Nephron (organoid): ENCODE measurements at regions not wholly inside any gene's neighbourhood (a gene's known extent, or its start where the extent isn't known, plus 50 kb on each side); places are given as distances from the start of the nearest gene placed in this dataset.

Source experiments
- H3K27ac Mint-ChIP-seq, 3 experiments: 2 replicates each; pipeline ENCODE4 v1.8.0; 2020; ENCODE audit warnings: mixed read lengths in 3 of 3, mild to moderate bottlenecking in 2 of 3, moderate library complexity in 1 of 3
- H3K27me3 Mint-ChIP-seq: 2 replicates; pipeline ENCODE4 v1.8.0; 2021; ENCODE audit warnings: low read depth, mild to moderate bottlenecking, moderate library complexity, mixed read lengths
- H3K36me3 Mint-ChIP-seq: 2 replicates; pipeline ENCODE4 v1.8.0; 2020; ENCODE audit warnings: low read depth, mixed read lengths
- H3K4me1 Mint-ChIP-seq: 2 replicates; pipeline ENCODE4 v1.8.0; 2020; ENCODE audit warnings: mixed read lengths
- H3K4me3 Mint-ChIP-seq, 3 experiments: 2 replicates each; pipeline ENCODE4 v1.8.0; 2020; ENCODE audit warnings: mild to moderate bottlenecking in 3 of 3, mixed read lengths in 3 of 3, moderate library complexity in 2 of 3
- H3K9me3 Mint-ChIP-seq: 2 replicates; pipeline ENCODE4 v1.8.0; 2020; ENCODE audit warnings: mixed read lengths
- TF ChIP-seq, protein P1 (sequence below), 3 experiments: fragments of 200-600 bp; sonication (generic); IDR thresholded peaks; one replicate each; pipeline ENCODE4 v1.5.0; 2021; ENCODE audit warnings: antibody characterized with exemption in 3 of 3; ENCODE audit not compliant: unreplicated experiment in 3 of 3

DNA sequence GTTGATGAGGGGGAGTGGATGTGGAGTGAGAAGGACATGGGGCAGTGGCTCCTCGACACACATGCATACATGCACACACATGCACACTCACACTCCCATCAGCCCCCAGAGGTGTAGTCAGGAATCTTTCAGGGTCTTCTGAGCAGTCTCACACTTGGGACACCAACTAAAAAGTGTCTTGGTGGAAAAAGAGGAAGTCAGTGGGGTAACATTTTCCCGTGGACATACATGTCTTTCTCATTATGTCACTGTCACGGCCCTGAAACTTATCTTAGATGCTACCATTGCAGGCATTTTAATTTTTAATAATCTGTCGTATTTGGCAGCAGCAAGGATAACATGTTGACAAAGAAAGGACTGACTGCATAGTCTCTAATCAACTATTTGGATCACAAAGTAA, 261.1 kb downstream of the ADGRG6 start:
- no peaks in the 10 kb centered on the region for H3K9me3 Mint-ChIP-seq
- TF ChIP-seq, protein P1, sequence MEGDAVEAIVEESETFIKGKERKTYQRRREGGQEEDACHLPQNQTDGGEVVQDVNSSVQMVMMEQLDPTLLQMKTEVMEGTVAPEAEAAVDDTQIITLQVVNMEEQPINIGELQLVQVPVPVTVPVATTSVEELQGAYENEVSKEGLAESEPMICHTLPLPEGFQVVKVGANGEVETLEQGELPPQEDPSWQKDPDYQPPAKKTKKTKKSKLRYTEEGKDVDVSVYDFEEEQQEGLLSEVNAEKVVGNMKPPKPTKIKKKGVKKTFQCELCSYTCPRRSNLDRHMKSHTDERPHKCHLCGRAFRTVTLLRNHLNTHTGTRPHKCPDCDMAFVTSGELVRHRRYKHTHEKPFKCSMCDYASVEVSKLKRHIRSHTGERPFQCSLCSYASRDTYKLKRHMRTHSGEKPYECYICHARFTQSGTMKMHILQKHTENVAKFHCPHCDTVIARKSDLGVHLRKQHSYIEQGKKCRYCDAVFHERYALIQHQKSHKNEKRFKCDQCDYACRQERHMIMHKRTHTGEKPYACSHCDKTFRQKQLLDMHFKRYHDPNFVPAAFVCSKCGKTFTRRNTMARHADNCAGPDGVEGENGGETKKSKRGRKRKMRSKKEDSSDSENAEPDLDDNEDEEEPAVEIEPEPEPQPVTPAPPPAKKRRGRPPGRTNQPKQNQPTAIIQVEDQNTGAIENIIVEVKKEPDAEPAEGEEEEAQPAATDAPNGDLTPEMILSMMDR (IDR thresholded peaks at IDR 0.05; ENCODE audit: unreplicated experiment in 3 of 3), result no peak

DNA sequence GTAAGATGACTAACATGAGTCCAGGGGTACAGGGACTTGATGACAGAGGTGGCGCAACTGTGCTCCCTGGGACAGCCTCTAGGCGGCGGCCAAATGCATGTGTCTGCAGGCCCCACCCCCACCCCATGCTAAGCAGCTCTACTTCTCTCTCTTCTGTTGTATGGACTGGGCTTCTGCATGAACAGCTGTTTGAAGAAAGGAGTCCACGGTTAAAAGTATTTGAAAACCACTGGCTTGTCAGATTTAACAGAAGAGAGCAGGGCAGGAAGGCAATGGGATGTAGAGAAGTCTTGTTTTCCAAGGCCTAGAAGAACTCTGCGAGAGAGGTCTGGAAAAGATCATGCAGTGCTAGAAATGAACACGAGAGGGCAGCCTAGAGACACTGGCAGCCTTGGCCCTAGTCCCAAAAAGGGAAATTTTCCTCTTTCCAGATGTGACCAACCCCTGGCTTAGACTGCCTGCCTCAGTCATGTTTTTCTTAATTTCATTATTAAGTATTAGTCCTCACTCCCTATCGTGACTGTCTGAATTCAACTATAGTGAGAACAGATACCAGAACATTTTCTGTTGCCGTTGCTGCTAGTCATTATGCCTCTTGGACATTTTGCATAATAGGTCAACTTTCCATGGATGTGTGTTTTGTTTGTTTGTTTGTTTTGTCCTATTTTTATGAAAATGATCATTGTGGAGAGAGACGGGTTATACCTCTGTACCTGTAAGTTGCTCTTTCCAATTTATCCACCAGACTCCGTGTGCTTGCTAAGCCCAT, 265.0 kb downstream of the ADGRG6 start:
- TF ChIP-seq, protein P1 (IDR thresholded peaks at IDR 0.05; ENCODE audit: unreplicated experiment in 3 of 3), result peak; percentile 80 to 89 (median 86)
- no peaks in the 10 kb centered on the region for H3K36me3 Mint-ChIP-seq
- H3K27me3 Mint-ChIP-seq, result peaks cover 4% of the 10 kb centered on the region
- peaks cover 31% of the 10 kb centered on the region for H3K4me1 Mint-ChIP-seq
- no peaks in the 10 kb centered on the region for H3K9me3 Mint-ChIP-seq
- H3K27ac Mint-ChIP-seq, result no peak overlapping the region
- no peak overlapping the region for H3K4me3 Mint-ChIP-seq

More for the DNA sequence above, 261.1 kb downstream of the ADGRG6 start:
- no peaks in the 10 kb centered on the region for H3K36me3 Mint-ChIP-seq
- H3K4me1 Mint-ChIP-seq, result peaks cover 7% of the 10 kb centered on the region
- H3K27me3 Mint-ChIP-seq, result peaks cover 4% of the 10 kb centered on the region
- no peak overlapping the region for H3K4me3 Mint-ChIP-seq
- H3K27ac Mint-ChIP-seq, result no peak overlapping the region

DNA sequence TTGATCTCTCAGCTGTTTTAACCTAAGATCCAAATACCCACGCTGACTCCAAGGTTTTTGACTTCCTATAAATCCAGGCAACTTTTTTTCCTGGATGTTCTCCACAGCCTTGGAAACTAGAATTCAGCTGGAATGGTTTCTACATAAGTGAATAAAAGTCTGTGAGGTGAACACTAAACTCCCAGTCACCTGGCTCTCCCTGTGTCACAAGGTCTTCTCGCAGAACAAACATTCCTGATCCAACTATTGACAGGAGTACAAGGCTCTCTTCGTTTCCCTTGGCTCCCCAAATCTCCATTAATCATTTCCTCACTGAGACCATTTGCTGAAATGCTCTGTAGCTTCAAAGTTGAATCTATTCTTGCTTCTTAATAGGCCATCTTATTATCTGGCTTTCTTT, 265.7 kb downstream of the ADGRG6 start:
- TF ChIP-seq, protein P1 (IDR thresholded peaks at IDR 0.05; ENCODE audit: unreplicated experiment in 3 of 3), result no peak
- Mint-ChIP-seq H3K27ac (no peak overlapping the region), H3K4me1 (peaks cover 31% of the 10 kb centered on the region), H3K9me3 (no peaks in the 10 kb centered on the region), H3K36me3 (no peaks in the 10 kb centered on the region), H3K4me3 (no peak overlapping the region), H3K27me3 (peaks cover 4% of the 10 kb centered on the region)

DNA sequence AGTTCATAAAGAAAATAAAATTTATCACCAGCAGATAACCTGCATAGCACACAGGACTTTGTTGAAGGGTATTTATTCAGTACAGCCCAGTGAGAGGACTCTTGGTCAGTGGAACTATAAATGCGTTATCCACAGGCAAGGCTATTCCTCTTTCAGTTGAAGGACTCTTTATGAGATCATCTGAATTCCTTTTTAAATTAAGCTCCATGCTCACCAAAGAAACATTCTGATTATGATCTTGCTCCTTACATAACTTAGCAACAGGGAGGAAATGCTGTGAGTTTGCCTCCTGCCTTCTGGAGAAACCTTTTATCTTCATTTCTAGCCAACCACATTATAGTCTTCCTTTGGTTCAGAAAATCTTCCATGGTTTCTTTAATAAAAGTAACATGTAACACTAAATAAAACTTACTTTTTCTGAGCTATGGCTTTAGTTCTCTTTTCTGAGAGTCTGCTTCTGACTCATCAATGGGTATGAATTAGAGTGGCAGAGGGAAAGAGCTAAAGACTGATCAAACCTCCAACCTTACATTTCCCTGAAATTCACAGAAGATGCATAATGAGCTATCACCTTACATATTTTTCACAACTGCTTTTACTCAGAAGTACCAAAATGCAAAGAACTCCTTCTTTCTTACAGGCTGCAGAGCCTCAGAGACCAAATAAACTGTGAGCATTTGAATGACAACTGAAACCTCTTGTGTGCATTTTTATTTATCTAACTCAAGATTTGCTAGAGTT, 267.2 kb downstream of the ADGRG6 start:
- peaks cover 4% of the 10 kb centered on the region for H3K27me3 Mint-ChIP-seq
- H3K4me3 Mint-ChIP-seq, result no peak overlapping the region
- H3K4me1 Mint-ChIP-seq, result peaks cover 31% of the 10 kb centered on the region
- H3K36me3 Mint-ChIP-seq, result peaks cover 4% of the 10 kb centered on the region
- peak overlapping the region; percentile 6 to 32 (median 24) for H3K27ac Mint-ChIP-seq
- TF ChIP-seq, protein P1 (IDR thresholded peaks at IDR 0.05; ENCODE audit: unreplicated experiment in 3 of 3), result no peak
- H3K9me3 Mint-ChIP-seq, result peaks cover 13% of the 10 kb centered on the region

DNA sequence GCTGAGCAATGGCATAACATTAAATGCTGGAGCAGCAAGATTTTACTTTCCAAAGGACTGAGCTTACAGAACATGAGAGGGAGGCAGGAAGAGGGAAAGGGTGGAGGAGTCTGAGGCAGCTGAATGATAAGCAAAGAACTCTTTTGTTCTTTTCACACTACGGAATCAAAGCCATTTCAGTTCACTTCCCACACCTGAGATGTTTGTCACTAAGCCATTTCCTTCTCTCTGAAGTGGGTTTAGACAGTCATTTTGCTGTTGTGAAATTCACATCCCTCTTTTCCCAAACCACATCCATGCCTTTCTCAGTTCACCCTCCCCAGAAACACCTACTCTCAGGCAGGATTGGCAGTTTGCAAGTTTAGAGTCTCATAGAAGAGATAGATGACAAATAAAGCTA, 267.9 kb downstream of the ADGRG6 start:
- peak overlapping the region in 2 of 3 experiments; percentile 24 to 32 for H3K27ac Mint-ChIP-seq
- H3K36me3 Mint-ChIP-seq, result peaks cover 4% of the 10 kb centered on the region
- TF ChIP-seq, protein P1 (IDR thresholded peaks at IDR 0.05; ENCODE audit: unreplicated experiment in 3 of 3), result no peak
- H3K4me3 Mint-ChIP-seq, result no peak overlapping the region
- peaks cover 31% of the 10 kb centered on the region for H3K4me1 Mint-ChIP-seq
- peaks cover 4% of the 10 kb centered on the region for H3K27me3 Mint-ChIP-seq
- peaks cover 17% of the 10 kb centered on the region for H3K9me3 Mint-ChIP-seq
